Type B pancreatic cell (in vitro differentiated cells): ENCODE measurements at regions not wholly inside any gene's neighbourhood (a gene's known extent, or its start where the extent isn't known, plus 50 kb on each side); places are given as distances from the start of the nearest gene placed in this dataset.

Experiments used
- DNase-seq: peaks from one replicate; pipeline ENCODE4 v3.0.0; 2021; ENCODE audit warnings: mixed read lengths; ENCODE audit not compliant: unreplicated experiment; ENCODE audit errors: extremely low spot score
- H3K27ac Mint-ChIP-seq: 2 replicates; pipeline ENCODE4 v1.8.0; 2021; ENCODE audit warnings: mild to moderate bottlenecking, mixed read lengths
- H3K27me3 Mint-ChIP-seq: 2 replicates; pipeline ENCODE4 v1.8.0; 2021; ENCODE audit warnings: mixed read lengths
- H3K36me3 Mint-ChIP-seq: 2 replicates; pipeline ENCODE4 v1.8.0; 2021; ENCODE audit warnings: mixed read lengths
- H3K4me1 Mint-ChIP-seq: one replicate; pipeline ENCODE4 v1.8.0; 2021; ENCODE audit warnings: mixed read lengths; ENCODE audit not compliant: unreplicated experiment
- H3K4me3 Mint-ChIP-seq: 2 replicates; pipeline ENCODE4 v1.8.0; 2021; ENCODE audit warnings: mild to moderate bottlenecking, mixed read lengths
- H3K9me3 Mint-ChIP-seq: 2 replicates; pipeline ENCODE4 v1.8.0; 2021; ENCODE audit warnings: mixed read lengths
- CTCF ChIP-seq: fragments of 200-600 bp; sonication (generic); conservative IDR thresholded peaks from 2 replicates; pipeline ENCODE4 v1.5.0; 2021; ENCODE audit warnings: antibody characterized with exemption, mild to moderate bottlenecking

GRCh38 chr5:120016717-120017382, 387.5 kb downstream of the FAM170A start:
- no peak overlapping the region for H3K27ac Mint-ChIP-seq
- H3K4me1 Mint-ChIP-seq = no peaks in the 10 kb centered on the region
- H3K36me3 Mint-ChIP-seq = no peaks in the 10 kb centered on the region
- peaks cover 4% of the 10 kb centered on the region for H3K9me3 Mint-ChIP-seq
- H3K27me3 Mint-ChIP-seq = no peaks in the 10 kb centered on the region
- no peak for DNase-seq
- H3K4me3 Mint-ChIP-seq = no peak overlapping the region
- no peak for TF ChIP-seq CTCF

DNA sequence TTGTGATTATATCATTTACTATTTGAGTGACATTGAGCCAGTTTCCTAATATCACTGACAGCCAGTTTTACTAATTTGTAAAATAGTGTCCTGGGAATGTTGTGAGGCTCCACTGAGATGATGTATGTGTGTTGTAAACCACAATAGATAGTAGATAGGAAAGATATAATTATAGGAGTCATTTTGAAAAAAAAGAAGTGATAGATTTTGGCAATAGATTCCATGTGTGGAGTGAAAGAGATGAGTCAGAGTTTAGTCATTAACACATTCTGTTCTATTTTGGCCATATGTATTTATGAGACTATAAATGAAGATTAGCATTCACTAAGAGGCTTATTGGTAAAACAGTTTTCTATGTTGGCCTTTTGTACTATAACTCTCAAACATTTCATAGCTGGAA, 388.2 kb downstream of the FAM170A start:
- H3K4me3 Mint-ChIP-seq = no peak overlapping the region
- TF ChIP-seq CTCF = no peak
- H3K27me3 Mint-ChIP-seq = no peaks in the 10 kb centered on the region
- DNase-seq = no peak
- H3K4me1 Mint-ChIP-seq = no peaks in the 10 kb centered on the region
- H3K36me3 Mint-ChIP-seq = no peaks in the 10 kb centered on the region
- peaks cover 4% of the 10 kb centered on the region for H3K9me3 Mint-ChIP-seq
- H3K27ac Mint-ChIP-seq = no peak overlapping the region

DNA sequence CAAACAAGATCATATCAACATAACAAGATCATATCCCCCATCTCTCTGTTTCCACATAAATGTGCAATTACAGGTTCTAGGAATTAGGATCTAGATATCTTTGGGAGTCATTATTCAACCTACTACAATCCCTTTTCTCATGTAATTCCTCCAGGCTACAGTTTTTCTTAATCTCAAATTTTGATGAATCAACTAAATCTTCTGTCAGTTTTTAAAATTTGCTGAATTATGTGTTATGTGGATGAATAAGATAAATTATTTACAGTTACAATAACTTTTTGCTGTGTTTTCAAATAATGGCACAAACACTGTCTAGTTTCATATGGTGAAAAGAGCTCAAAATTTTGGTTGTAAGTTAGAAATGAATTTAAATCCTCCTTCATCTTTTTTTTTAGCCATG, 405.8 kb downstream of the FAM170A start:
- H3K9me3 Mint-ChIP-seq = no peaks in the 10 kb centered on the region
- no peaks in the 10 kb centered on the region for H3K36me3 Mint-ChIP-seq
- no peak overlapping the region for H3K27ac Mint-ChIP-seq
- H3K4me1 Mint-ChIP-seq = peaks cover 7% of the 10 kb centered on the region
- H3K4me3 Mint-ChIP-seq = no peak overlapping the region
- H3K27me3 Mint-ChIP-seq = no peaks in the 10 kb centered on the region
- DNase-seq = no peak
- no peak for TF ChIP-seq CTCF

DNA sequence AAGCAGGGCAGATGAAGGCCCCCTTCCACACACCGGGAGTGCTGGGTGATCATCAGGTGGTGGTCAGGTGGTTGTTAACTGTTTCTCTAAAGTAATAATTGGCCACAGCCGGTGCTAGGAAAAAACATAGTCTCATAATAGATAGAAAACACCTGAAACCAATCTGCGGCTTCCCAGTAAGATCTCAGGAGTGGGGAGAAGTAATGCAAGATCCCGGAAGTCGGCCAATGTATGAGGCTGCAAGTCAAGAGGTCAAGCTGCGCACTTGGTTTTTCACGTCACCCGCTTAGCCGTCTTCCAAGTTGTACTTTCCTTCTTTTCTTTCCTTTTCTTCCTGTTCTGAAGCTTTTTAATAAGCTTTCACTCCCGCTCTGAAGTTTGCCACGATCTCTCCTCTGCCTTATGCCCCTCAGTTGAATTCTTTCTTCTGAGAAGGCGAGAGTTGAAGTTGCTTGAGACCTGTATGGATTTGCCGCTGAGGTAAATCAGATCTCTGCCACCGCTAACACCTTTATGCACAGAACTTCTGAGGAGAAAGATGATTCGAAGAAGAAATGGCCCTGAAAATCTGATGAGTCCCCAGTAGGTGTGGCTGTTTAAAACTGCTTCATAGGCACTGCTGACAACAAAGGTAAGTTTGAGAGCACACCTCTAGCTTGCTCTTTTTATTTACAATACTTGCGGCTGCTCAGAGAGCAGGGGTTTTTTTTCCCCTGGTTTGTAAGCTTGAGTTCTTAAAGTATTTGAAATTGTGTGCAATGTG, 406.6 kb downstream of the FAM170A start:
- Mint-ChIP-seq H3K27ac (no peak overlapping the region), H3K4me3 (no peak overlapping the region), H3K27me3 (no peaks in the 10 kb centered on the region), H3K36me3 (no peaks in the 10 kb centered on the region), H3K9me3 (no peaks in the 10 kb centered on the region), H3K4me1 (peaks cover 8% of the 10 kb centered on the region)
- no peak for TF ChIP-seq CTCF
- no peak for DNase-seq

DNA sequence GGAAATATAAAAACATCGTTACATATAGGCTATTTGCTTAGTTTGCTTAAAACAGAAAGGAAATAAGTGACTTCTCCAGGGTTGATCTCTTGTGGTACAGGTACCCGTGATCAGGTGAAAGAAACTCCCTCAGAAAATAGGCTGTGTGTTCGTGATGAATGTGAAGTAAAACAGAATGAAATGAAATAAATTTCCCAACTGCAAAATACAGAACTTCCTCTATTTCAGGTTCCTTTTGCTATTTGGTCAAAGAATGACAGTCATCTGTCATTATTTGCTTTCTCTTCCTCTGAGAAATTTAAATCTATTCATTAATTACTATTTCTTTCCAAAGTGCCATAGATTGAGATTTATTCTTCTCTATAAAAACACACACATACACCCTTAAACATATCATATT, 408.1 kb downstream of the FAM170A start:
- Mint-ChIP-seq H3K27ac (no peak overlapping the region), H3K36me3 (no peaks in the 10 kb centered on the region), H3K27me3 (no peaks in the 10 kb centered on the region), H3K4me1 (peaks cover 8% of the 10 kb centered on the region), H3K4me3 (no peak overlapping the region), H3K9me3 (no peaks in the 10 kb centered on the region)
- no peak for DNase-seq
- no peak for TF ChIP-seq CTCF
